GM21447 (cell line): ENCODE measurements at regions not wholly inside any gene's neighbourhood (a gene's known extent, or its start where the extent isn't known, plus 50 kb on each side); places are given as distances from the start of the nearest gene placed in this dataset.

ENCODE experiments used
- ATAC-seq: cut with Tn5 transposase; IDR thresholded peaks from one replicate; pipeline ENCODE4 v1.9.1; 2021; ENCODE audit not compliant: unreplicated experiment

DNA sequence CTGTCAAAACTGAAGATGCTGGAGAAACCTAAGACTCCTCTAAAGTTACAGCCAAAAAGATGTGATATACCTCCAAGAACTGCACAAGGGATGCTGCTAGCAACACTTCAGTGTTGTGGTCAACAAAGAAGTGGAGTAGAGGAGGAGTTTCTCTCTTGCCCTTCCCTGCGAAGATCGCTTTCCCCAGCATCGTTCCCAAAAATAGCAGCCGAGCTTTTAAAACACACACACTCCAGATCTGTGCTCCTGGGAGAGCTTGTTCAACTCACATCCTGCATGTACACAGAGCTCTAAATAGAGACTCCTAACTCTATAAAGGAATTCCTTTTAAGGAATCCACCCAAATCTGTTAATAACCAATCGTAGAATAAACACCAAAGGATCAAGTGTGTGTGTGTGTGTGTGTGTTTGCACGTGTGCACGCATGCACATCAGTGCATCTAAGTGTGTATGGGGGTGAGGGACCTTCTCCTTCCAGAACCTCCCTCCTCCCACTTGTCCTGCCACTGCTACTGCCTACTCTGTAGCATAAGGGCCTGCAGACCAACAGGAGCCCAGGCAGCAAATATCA lies 58.5 kb downstream of the PSMG1 start:
- no peak for ATAC-seq

DNA sequence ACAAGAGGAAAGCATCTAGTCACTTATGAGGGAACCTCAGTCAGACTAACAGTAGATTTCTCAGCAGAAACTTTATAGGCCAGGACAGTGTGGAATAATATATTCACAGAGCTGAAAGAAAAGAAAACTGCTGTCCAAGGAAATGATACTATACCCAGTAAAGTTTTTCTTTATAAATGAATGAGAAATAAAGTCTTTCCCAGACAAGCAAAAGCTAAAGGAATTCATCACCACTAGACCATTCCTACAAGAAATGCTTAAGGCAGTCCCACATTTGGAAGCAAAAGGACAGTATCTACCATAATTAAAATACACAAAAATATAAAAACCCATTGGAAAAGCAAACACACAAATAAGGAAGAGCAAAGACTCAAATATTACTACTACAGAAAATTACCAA lies 59.9 kb downstream of the PSMG1 start:
- no peak for ATAC-seq

- no peak for ATAC-seq
Observed at GRCh38 chr21:39121600-39122355, 61.5 kb downstream of the PSMG1 start.

- no peak for ATAC-seq
Observed at GRCh38 chr21:39120876-39121599, 62.2 kb downstream of the PSMG1 start.

GRCh38 chr21:39119891-39120290 lies 63.4 kb downstream of the PSMG1 start:
- ATAC-seq = no peak

DNA sequence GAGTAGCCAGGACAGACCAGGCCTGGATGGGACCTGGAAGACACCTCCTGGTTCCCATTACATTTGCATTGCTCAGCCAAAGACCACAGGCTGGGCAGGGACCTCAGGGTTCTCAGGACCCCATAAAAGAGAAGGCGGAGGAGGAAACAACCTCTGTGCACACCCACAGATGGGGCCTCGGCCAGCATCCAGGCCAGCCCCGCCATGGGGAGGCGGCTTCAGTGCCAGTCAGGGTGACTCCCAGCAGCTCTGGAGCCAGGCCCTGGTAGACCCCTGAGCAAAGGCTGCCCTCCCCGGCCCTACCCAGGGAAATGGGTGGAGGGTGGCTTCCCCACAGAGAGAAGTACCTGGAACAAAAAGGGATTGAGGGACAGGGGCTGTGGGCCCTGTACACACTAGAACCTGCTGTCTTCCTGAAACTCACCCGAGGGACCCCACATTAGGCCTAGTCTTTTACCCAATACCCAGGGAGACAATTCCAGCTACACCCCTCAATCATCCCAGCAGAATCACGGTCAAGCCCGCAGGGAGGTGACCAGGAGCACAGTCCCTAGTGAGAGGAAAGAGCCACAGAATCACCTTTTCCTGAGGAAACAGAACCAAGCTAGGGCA lies 64.5 kb downstream of the PSMG1 start:
- no peak for ATAC-seq

DNA sequence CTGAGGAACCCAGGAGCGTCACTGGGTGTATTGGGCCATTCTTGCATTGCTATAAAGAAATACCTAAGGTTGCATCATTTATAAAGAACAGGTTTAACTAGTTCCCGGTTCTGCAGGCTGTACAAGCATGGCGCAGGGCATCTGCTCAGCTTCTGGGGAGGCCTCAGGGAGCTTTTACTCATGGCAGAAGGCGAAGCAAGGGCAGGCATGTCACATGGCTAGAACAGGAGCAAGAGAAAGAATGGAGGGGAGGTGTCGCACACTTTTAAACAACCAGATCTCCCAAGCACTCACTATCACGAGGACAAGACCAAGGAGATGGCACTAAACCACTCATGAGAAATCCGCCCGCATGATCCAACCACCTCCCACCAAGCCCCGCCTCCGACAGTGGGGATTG lies 65.2 kb downstream of the PSMG1 start:
- no peak for ATAC-seq

- ATAC-seq = no peak
Observed at GRCh38 chr21:39117440-39117970, 65.7 kb downstream of the PSMG1 start.

DNA sequence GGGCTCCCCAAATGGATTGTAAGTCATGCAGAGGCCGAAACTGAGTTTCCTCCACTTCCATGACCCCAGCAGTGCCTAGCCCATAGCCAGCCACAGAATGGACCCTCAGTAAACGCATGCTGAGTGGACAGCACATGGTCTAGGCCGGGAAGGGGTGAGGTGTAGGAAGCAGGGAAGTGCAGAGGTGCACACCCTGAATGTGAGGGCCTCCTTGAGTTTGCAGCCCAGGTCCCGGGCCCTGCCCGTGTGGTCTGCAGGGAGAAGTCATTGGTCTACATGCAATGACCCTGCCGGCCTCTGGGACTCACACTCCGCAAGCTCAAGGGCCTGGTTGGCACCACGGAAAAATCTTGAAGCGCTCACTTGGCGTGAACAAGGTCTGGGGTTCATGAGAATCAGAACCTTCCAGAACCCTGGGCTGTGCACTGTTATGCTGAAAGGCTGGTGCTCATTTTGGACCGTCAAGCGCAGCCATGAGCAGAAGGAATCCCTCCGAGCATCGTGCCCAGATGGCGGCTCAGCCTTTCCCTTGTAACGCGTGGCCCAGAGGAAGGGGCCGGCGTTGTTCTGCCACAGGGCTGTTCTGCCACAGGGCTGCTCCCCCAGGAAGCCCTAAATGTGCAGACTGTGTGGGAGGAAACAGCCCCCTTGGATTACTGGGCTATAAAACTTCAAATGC lies 66.4 kb downstream of the PSMG1 start:
- ATAC-seq = no peak

DNA sequence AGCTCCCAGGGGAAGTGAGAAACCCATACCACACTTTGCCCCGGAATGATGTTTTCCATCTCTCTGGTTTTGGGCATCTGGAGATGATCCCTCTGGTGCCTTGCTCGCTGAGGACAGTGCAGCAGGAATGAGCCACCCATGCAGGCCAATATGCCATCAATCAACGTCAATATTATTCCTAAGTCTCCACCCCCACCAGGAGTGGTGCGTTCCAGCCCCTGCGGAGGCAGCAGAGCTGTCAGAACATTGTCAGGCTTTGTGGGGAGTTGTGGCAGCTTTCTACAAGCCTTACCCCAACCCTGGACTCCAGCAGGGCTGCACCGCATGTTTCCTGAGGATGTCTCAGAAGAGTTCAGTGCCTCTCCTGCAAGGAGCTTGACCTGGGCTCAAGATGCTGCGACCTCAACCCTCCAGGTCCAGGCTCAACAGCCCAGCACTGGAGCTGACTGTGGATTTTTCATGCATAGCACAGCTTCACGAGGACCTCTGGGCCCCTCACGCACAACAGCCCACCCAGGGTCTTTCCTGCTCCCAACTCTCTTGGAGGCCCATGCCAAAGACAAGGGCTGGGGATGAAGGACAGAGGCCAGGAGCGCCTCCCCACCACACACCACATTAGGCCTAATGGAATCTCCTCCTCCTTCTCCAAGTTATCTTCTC lies 67.5 kb downstream of the PSMG1 start:
- ATAC-seq = no peak

DNA sequence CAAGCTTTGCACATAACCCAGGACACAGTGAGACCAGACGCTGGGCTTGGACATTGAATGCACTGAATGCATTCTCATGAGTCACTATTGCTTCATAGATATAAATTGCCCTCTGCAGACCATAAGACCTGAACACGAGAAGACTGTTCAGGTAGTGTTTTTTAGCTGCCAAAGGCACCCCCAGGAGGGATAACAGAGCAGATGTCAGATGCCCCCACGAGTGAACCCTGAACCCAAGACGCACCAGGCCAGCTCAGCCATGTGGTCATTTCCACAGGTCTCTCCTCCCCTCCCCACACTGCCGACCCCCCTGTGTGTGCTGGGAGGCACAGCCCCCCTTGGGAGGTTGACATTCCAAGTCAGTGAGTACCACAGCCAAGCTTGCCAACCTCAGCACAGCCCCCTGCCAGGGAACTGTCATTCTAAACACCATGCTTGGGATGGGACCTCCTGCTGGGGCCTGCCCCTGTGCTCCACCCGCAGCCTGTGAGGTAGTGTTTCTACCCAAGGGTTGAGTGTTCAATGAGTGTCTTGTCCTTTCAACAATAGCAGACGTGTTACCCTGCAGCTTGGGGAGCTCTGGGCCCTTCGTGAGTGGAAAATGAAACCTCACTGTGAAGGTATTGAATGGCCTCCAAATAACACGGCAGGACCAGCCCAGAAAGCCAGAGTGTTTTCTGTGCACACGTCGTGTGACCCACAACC lies 68.2 kb downstream of the PSMG1 start:
- no peak for ATAC-seq

DNA sequence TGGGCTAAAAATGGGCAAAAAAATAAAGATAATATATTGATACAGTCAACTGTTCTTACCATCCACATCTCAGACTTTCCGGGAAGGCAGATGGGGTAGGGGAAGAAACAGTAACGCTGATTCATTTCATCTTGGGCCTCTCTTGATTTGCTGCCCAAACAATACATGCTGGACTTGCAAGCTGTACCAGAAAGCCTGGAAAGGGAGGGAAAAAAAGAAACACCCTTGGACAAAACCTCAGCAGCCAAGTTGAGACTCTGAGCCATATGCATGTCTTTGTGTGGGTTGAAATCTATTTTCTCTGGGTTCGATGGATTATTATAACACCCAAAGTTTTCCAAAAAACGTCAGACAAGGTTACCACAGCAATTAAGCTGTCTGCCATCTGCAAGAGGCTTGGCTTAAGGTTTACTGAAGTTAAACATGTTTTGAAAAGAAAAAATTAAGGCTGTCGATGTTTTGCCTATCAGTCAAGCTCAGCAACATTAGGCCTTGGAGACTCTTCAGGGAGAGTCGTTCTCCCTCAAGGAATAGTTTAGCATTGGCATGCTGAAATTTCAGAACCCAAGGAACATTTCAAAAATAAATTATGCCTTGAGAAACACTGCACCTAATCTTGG lies 71.2 kb downstream of the PSMG1 start:
- no peak for ATAC-seq

DNA sequence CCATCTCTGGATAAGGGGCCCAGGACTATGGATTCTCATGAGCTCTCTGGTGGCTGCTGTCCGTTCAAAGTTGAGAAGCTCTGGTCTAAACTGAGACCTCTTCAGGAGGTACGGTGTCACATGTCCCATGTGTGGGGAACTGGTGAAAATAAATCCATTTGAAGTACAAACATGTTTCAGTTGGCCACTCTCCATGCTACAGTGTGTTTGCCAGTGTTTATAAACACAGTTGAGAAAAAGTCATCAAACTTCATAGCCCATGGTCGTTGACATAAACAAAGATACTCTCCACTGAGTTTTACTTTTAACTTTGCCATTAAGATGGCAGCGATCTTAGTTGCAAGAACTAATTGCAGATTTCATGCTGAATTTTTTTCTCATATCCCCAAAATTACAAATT lies 72.8 kb downstream of the PSMG1 start:
- no peak for ATAC-seq

GRCh38 chr21:39109596-39110210 lies 73.5 kb downstream of the PSMG1 start:
- ATAC-seq = no peak

DNA sequence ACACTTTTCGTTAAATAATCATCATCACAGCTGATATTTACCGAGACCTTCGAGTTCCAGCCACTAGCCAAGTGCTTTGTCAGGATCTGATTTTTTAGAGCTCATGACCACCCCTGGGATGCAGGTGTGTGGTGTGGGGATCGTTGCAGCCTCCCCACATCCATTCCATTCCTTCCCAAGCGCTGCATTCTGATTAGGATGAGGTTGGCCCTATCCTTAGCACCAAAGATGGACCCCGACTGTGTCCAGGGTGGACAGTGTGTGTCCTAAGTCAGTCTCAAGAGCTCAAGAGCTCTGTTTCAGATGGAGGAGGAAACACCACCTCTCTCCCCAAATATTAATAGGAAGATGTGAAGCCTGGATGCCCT lies 74.1 kb downstream of the PSMG1 start:
- ATAC-seq = no peak

DNA sequence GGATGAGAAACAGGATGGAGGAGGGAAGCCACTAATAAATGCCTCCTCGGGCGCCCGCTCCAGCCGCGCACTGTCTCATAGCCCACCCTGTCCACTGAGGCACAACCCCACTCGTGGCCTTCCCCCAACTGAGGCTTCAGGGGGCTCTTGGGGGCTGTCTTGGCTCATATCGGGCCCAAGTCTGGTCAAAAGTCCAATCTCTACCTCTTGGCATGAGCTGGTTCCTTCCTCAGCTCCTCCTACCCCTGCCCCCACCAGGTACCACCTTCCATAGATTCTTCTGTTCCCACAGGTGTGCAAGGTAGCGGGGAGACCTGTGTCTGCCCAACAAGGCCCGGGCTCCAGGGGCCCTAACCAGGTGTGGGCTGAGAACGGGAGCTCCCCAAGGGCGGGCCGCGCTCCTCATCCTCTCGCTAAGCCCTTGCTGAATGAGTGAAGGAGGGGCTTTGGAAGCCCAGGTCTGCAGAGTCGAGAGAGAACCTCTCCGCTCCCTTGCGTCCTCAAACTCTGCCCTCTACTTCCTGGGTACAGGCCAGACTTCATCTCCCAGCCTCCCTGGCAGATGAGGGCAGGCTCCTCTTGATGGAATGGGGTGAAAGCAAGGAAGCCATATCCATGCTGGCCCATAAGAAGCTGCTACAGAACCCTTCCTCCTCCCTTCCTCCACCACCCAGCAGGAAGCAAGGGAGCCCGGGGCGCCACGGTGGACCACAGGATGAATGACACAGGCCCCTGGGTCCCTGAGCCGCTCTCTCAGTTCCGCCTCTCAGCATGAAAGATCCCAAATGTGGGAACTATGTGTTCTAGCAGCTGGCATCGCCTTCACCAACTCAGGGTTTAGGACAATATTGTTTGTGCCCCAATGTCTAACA lies 74.7 kb downstream of the PSMG1 start:
- ATAC-seq = no peak

DNA sequence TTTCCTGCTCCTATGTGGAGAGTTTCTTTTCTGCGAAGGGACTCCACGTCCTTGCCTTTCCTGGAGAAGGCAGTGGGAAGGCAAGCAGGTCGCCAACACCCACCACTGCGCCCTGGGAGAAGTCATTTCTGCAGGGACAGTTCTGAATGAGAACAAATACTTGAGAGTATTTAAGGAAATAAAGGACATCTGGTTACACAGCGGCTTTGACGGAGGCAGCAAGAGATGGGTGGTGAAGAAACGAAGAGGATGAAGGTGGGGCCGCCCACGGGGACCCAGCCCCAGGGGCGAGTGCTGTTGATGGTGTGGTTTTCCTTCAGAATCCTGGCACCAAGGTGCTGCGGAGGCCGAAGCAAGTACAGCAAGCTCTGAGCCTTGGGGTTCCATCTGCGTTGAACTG lies 75.5 kb downstream of the PSMG1 start:
- no peak for ATAC-seq

DNA sequence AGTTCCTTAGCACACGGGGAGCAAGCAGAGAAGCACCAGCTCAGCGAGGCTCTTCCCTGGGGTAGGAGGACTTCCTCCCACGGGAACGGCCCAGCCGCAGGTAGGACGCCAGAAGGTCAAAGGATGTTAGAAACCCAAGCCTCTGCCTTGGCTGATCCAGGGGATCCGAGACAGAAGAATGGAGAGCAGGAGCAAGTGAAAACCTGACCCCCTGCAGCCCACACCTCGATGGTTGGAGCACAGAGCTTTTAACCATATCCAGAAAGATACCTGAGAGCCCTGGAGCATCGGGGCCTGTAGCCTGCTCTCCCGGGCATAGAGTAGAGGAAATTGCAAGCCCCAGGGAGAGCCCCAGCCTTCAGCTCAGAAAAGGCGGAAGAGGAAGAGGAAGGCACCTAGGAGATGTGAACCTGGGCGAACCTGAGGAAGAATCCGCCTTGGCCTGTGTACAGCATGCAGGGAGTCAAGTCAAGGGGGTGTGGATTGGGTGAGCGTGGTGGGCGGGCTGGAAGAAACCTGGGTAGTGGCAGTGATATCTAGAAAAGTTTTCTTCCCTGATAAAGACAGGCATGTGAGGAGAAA lies 76.3 kb downstream of the PSMG1 start:
- no peak for ATAC-seq
